Loucy (cell line): ENCODE measurements at regions not wholly inside any gene's neighbourhood (a gene's known extent, or its start where the extent isn't known, plus 50 kb on each side); places are given as distances from the start of the nearest gene placed in this dataset.

Source experiments
- CTCF ChIP-seq: fragments of 200-600 bp; sonication (generic); conservative IDR thresholded peaks from 2 replicates; pipeline ENCODE4 v1.5.1; 2014; ENCODE audit warnings: mild to moderate bottlenecking, antibody characterized with exemption, low read length
- EZH2phosphoT487 ChIP-seq: fragments of 200-600 bp; IDR thresholded peaks from 2 replicates; pipeline ENCODE4 v1.6.1; 2018; ENCODE audit warnings: antibody characterized with exemption, mild to moderate bottlenecking, moderate library complexity, borderline replicate concordance

GRCh38 chr13:75076476-75076875 is 405.5 kb downstream of the TBC1D4 start:
- TF ChIP-seq CTCF, result no peak
- no peak for TF ChIP-seq EZH2phosphoT487
